Activated naive CD4-positive, alpha-beta T cell treated with anti-CD3 and anti-CD28 coated beads, Interleukin-2, amount 50 U/mL, for 16 hours (primary cell): ENCODE measurements at regions not wholly inside any gene's neighbourhood (a gene's known extent, or its start where the extent isn't known, plus 50 kb on each side); places are given as distances from the start of the nearest gene placed in this dataset.

Source experiments
- DNase-seq: peaks from one replicate; pipeline ENCODE4 v3.0.0-alpha.2; 2020

GRCh38 chr21:19261731-19262376 is 858.3 kb upstream of the TMPRSS15 start:
- no peak for DNase-seq

GRCh38 chr21:19266636-19267035 is 863.1 kb upstream of the TMPRSS15 start:
- DNase-seq, result no peak

- DNase-seq, result no peak
These were observed 865.1 kb upstream of the TMPRSS15 start for GRCh38 chr21:19268686-19269085.

GRCh38 chr21:19275065-19275464 is 871.5 kb upstream of the TMPRSS15 start:
- no peak for DNase-seq

- no peak for DNase-seq
These were observed 873.1 kb upstream of the TMPRSS15 start for GRCh38 chr21:19276665-19277064.

- no peak for DNase-seq
These were observed 883.3 kb upstream of the TMPRSS15 start for GRCh38 chr21:19286876-19287275.

- DNase-seq, result no peak
These were observed 886.7 kb upstream of the TMPRSS15 start for GRCh38 chr21:19290328-19290727.

- DNase-seq, result no peak
These were observed 916.7 kb upstream of the TMPRSS15 start for GRCh38 chr21:19320291-19320690.

GRCh38 chr21:19321688-19322087 is 918.1 kb upstream of the TMPRSS15 start:
- no peak for DNase-seq

GRCh38 chr21:19322360-19322759 is 918.8 kb upstream of the TMPRSS15 start:
- DNase-seq, result no peak

- no peak for DNase-seq
These were observed 923.1 kb upstream of the TMPRSS15 start for GRCh38 chr21:19326531-19327319.

GRCh38 chr21:19328954-19329353 is 925.4 kb upstream of the TMPRSS15 start:
- no peak for DNase-seq

GRCh38 chr21:19340303-19340702 is 936.7 kb upstream of the TMPRSS15 start:
- no peak for DNase-seq

- no peak for DNase-seq
These were observed 937.4 kb upstream of the TMPRSS15 start for GRCh38 chr21:19340954-19341353.

GRCh38 chr21:19343711-19344110 is 940.1 kb upstream of the TMPRSS15 start:
- no peak for DNase-seq

GRCh38 chr21:19350286-19350685 is 946.7 kb upstream of the TMPRSS15 start:
- DNase-seq, result no peak

- no peak for DNase-seq
These were observed 949.7 kb upstream of the TMPRSS15 start for GRCh38 chr21:19353256-19353655.

GRCh38 chr21:19368944-19369343 is 965.4 kb upstream of the TMPRSS15 start:
- DNase-seq, result no peak

GRCh38 chr21:19392390-19392789 is 988.8 kb upstream of the TMPRSS15 start:
- no peak for DNase-seq

GRCh38 chr21:19400223-19400770 is 996.7 kb upstream of the TMPRSS15 start:
- DNase-seq, result no peak

GRCh38 chr21:19402870-19403269 is 999.3 kb upstream of the TMPRSS15 start:
- no peak for DNase-seq

GRCh38 chr21:19405326-19405725 is 1001.7 kb upstream of the TMPRSS15 start:
- no peak for DNase-seq

GRCh38 chr21:19420565-19420964 is 1017.0 kb upstream of the TMPRSS15 start:
- DNase-seq, result no peak

GRCh38 chr21:19433623-19434022 is 1030.0 kb upstream of the TMPRSS15 start:
- DNase-seq, result no peak
